Activated CD8-positive, alpha-beta T cell treated with anti-CD3 and anti-CD28 coated beads for 36 hours (primary cell): ENCODE measurements at regions not wholly inside any gene's neighbourhood (a gene's known extent, or its start where the extent isn't known, plus 50 kb on each side); places are given as distances from the start of the nearest gene placed in this dataset.

Experiments
- ATAC-seq: fragments of 200-7000 bp; cut with Tn5 transposase; one replicate; pipeline ENCODE4 v1.10.0; 2021; ENCODE audit warnings: mild to moderate bottlenecking, moderate library complexity
- CTCF ChIA-PET: fragments of 350-600 bp; sonication (Branson Sonifier 250); formaldehyde crosslinking; loops from one replicate; lab custom pipeline; 2021; ENCODE audit warnings: antibody characterized with exemption; lab: Charles Lee
- POLR2A ChIA-PET: fragments of 350-600 bp; sonication (Branson Sonifier 250); formaldehyde crosslinking; loops from one replicate; lab custom pipeline; 2021; ENCODE audit warnings: antibody characterized with exemption; lab: Charles Lee
- DNase-seq: peaks from one replicate; pipeline ENCODE4 v3.0.0-alpha.2; 2020
- H3K27ac Mint-ChIP-seq: one replicate; pipeline ENCODE4 v1.8.0; 2021; ENCODE audit warnings: mild to moderate bottlenecking, mixed read lengths
- H3K27me3 Mint-ChIP-seq: one replicate; pipeline ENCODE4 v1.8.0; 2021; ENCODE audit warnings: mixed read lengths
- H3K36me3 Mint-ChIP-seq: one replicate; pipeline ENCODE4 v1.8.0; 2021; ENCODE audit warnings: low read depth, mixed read lengths
- H3K4me1 Mint-ChIP-seq: one replicate; pipeline ENCODE4 v1.8.0; 2021; ENCODE audit warnings: low read depth, mixed read lengths
- H3K4me3 Mint-ChIP-seq: one replicate; pipeline ENCODE4 v1.8.0; 2021; ENCODE audit warnings: mild to moderate bottlenecking, moderate library complexity, mixed read lengths
- H3K9me3 Mint-ChIP-seq: one replicate; pipeline ENCODE4 v1.8.0; 2021; ENCODE audit warnings: mixed read lengths
- intact Hi-C: fragments of 100-400 bp; cut with micrococcal nuclease; formaldehyde crosslinking; loops from one replicate; pipeline ENCODE4 v1.10.0; 2022
- TF ChIP-seq, protein P1 (sequence below): fragments of 200-600 bp; IDR thresholded peaks from one replicate; pipeline ENCODE4 v1.8.0; 2022; ENCODE audit warnings: antibody characterized with exemption, mild to moderate bottlenecking

GRCh38 chr2:60331115-60331809 is 222.2 kb downstream of the BCL11A start:
- Mint-ChIP-seq H3K9me3 (peaks cover 3% of the 10 kb centered on the region), H3K27ac (no peak overlapping the region), H3K4me3 (no peak overlapping the region), H3K4me1 (no peaks in the 10 kb centered on the region), H3K27me3 (no peaks in the 10 kb centered on the region), H3K36me3 (no peaks in the 10 kb centered on the region)
- TF ChIP-seq, protein P1, sequence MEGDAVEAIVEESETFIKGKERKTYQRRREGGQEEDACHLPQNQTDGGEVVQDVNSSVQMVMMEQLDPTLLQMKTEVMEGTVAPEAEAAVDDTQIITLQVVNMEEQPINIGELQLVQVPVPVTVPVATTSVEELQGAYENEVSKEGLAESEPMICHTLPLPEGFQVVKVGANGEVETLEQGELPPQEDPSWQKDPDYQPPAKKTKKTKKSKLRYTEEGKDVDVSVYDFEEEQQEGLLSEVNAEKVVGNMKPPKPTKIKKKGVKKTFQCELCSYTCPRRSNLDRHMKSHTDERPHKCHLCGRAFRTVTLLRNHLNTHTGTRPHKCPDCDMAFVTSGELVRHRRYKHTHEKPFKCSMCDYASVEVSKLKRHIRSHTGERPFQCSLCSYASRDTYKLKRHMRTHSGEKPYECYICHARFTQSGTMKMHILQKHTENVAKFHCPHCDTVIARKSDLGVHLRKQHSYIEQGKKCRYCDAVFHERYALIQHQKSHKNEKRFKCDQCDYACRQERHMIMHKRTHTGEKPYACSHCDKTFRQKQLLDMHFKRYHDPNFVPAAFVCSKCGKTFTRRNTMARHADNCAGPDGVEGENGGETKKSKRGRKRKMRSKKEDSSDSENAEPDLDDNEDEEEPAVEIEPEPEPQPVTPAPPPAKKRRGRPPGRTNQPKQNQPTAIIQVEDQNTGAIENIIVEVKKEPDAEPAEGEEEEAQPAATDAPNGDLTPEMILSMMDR, result no peak
- ChIA-PET CTCF (interaction anchor here (1.1 kb wide), 1 partner anchor 10 kb away, joined by 3 read pairs; no protein-coding TSS in a partner anchor), POLR2A (no interaction called here)
- no peak for DNase-seq
- no peak for ATAC-seq
- intact Hi-C loops, result no loop called here

DNA sequence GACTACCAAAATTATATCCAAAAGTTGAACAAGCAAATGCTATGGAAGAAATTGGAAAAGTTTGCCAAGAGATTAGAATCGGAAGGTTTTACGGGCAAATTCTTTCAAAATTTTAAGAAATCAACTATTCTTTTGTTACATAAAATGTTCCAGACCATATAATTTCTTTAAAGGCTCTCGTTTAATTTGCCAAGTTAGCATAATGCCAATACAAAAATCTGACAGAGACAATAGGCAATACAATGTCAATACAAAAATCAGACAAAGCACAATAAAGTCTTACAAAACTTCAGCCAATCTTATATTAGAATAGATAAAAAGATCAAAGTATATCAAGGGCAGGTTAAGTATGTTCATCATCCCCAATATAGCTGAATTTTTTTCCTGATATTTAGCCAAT is 224.2 kb downstream of the BCL11A start:
- ChIA-PET POLR2A (no interaction called here), CTCF (no interaction called here)
- DNase-seq (no peak), ATAC-seq (no peak)
- Mint-ChIP-seq H3K4me1 (no peaks in the 10 kb centered on the region), H3K9me3 (peaks cover 6% of the 10 kb centered on the region), H3K27me3 (no peaks in the 10 kb centered on the region), H3K27ac (no peak overlapping the region), H3K36me3 (no peaks in the 10 kb centered on the region), H3K4me3 (no peak overlapping the region)
- TF ChIP-seq, protein P1, result no peak
- intact Hi-C loops, result no loop called here

- Mint-ChIP-seq H3K27me3 (no peaks in the 10 kb centered on the region), H3K4me3 (no peak overlapping the region), H3K27ac (no peak overlapping the region), H3K36me3 (no peaks in the 10 kb centered on the region), H3K9me3 (peaks cover 6% of the 10 kb centered on the region), H3K4me1 (no peaks in the 10 kb centered on the region)
- intact Hi-C loops, result no loop called here
- DNase-seq (no peak), ATAC-seq (no peak)
- TF ChIP-seq, protein P1, result no peak
- POLR2A ChIA-PET, result no interaction called here
- CTCF ChIA-PET, result interaction anchor here (1.3 kb wide), 1 partner anchor 30 kb away, joined by 3 read pairs; no protein-coding TSS in a partner anchor
Observed at GRCh38 chr2:60324536-60324935, 228.9 kb downstream of the BCL11A start.

- intact Hi-C loops, result no loop called here
- Mint-ChIP-seq H3K4me1 (no peaks in the 10 kb centered on the region), H3K4me3 (no peak overlapping the region), H3K9me3 (peaks cover 6% of the 10 kb centered on the region), H3K36me3 (no peaks in the 10 kb centered on the region), H3K27ac (no peak overlapping the region), H3K27me3 (no peaks in the 10 kb centered on the region)
- DNase-seq (no peak), ATAC-seq (no peak)
- TF ChIP-seq, protein P1, result no peak
- CTCF ChIA-PET, result no interaction called here
- POLR2A ChIA-PET, result no interaction called here
Observed at GRCh38 chr2:60321816-60322215, 231.6 kb downstream of the BCL11A start.

DNA sequence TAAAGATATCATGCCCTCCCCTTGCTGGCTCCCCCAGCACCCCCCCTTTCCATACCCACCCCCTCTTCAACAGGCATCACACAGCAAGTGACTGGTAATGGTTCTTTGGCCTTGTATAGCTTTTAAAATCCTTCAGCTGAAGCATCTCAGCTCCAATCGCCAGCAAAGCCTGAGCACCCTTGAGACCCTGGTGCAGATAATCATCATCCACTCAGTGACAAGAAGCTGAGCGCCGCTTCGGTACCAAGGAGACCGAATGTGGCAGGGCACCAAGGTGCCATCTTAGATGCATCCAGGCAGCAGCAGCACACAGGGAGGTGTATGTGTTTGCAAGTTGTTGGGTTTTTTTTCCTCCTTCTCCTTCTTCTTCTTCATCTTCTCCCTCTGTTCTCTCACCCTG is 232.7 kb downstream of the BCL11A start:
- ATAC-seq (no peak), DNase-seq (no peak)
- CTCF ChIA-PET, result no interaction called here
- TF ChIP-seq, protein P1, result no peak
- intact Hi-C loops, result no loop called here
- POLR2A ChIA-PET, result interaction anchor here (1.1 kb wide), 1 partner anchor 59 kb away, joined by 3 read pairs; no protein-coding TSS in a partner anchor
- Mint-ChIP-seq H3K4me1 (no peaks in the 10 kb centered on the region), H3K4me3 (no peak overlapping the region), H3K27me3 (no peaks in the 10 kb centered on the region), H3K27ac (no peak overlapping the region), H3K36me3 (no peaks in the 10 kb centered on the region), H3K9me3 (peaks cover under 1% of the 10 kb centered on the region)
